Activated naive CD8-positive, alpha-beta T cell treated with anti-CD3 and anti-CD28 coated beads, Interleukin-2, amount 50 U/mL, for 24 hours (primary cell): ENCODE measurements at regions not wholly inside any gene's neighbourhood (a gene's known extent, or its start where the extent isn't known, plus 50 kb on each side); places are given as distances from the start of the nearest gene placed in this dataset.
"Not testable (repeated sequence)": the region's sequence is repeated elsewhere in the genome, so short reads cannot be mapped to it uniquely, and the experiment has no call there.

ENCODE experiments used
- ATAC-seq: fragments of 150-1000 bp; cut with Tn5 transposase; one replicate; pipeline ENCODE4 v1.10.0; 2021
- DNase-seq: peaks from one replicate; pipeline ENCODE4 v3.0.0; 2021
- H3K27ac Mint-ChIP-seq: one replicate; pipeline ENCODE4 v1.8.0; 2021; ENCODE audit warnings: mild to moderate bottlenecking, mixed read lengths
- H3K27me3 Mint-ChIP-seq: one replicate; pipeline ENCODE4 v1.8.0; 2021; ENCODE audit warnings: mixed read lengths
- H3K36me3 Mint-ChIP-seq: one replicate; pipeline ENCODE4 v1.8.0; 2021; ENCODE audit warnings: low read depth, mixed read lengths
- H3K4me1 Mint-ChIP-seq: one replicate; pipeline ENCODE4 v1.8.0; 2021; ENCODE audit warnings: mixed read lengths
- H3K4me3 Mint-ChIP-seq: one replicate; pipeline ENCODE4 v1.8.0; 2021; ENCODE audit warnings: mild to moderate bottlenecking, moderate library complexity, mixed read lengths
- H3K9me3 Mint-ChIP-seq: one replicate; pipeline ENCODE4 v1.8.0; 2021; ENCODE audit warnings: mixed read lengths

GRCh38 chr16:32947336-32947735, 246.7 kb upstream of the TP53TG3C start:
- not testable (repeated sequence) for H3K36me3 Mint-ChIP-seq, H3K9me3 Mint-ChIP-seq, H3K4me1 Mint-ChIP-seq, H3K4me3 Mint-ChIP-seq, DNase-seq, ATAC-seq, H3K27me3 Mint-ChIP-seq, H3K27ac Mint-ChIP-seq

- not testable (repeated sequence) for H3K4me3 Mint-ChIP-seq, H3K36me3 Mint-ChIP-seq, H3K27ac Mint-ChIP-seq, H3K9me3 Mint-ChIP-seq, DNase-seq, H3K4me1 Mint-ChIP-seq, H3K27me3 Mint-ChIP-seq, ATAC-seq
These were observed 247.9 kb upstream of the TP53TG3C start for GRCh38 chr16:32946041-32946560.

GRCh38 chr16:32945311-32945710, 248.7 kb upstream of the TP53TG3C start:
- not testable (repeated sequence) for H3K4me3 Mint-ChIP-seq, ATAC-seq, DNase-seq, H3K9me3 Mint-ChIP-seq, H3K4me1 Mint-ChIP-seq, H3K27ac Mint-ChIP-seq, H3K27me3 Mint-ChIP-seq, H3K36me3 Mint-ChIP-seq

DNA sequence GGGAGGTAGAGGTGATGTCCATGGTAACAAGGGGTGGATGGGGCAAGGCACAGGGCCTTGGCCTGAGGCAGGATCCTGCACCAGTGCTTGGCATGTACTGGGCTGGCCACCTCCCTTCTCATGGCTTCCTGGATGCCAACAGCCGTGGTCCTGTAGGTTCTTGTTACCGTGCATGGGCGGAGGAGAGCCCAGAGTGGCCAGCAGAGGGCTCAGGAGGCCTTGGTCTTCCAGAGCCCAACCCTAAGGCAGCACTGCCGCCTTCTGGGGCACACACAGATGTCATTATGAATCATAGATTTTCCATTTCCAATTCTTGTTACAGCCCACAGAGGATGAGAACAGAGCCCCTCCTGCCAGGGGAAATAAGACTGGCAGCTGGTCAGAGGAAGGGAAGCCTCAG, 254.2 kb upstream of the TP53TG3C start:
- not testable (repeated sequence) for DNase-seq, H3K27ac Mint-ChIP-seq, H3K9me3 Mint-ChIP-seq, ATAC-seq, H3K36me3 Mint-ChIP-seq, H3K4me1 Mint-ChIP-seq, H3K4me3 Mint-ChIP-seq, H3K27me3 Mint-ChIP-seq

- not testable (repeated sequence) for H3K27ac Mint-ChIP-seq, DNase-seq, H3K4me3 Mint-ChIP-seq, H3K27me3 Mint-ChIP-seq, ATAC-seq, H3K36me3 Mint-ChIP-seq, H3K4me1 Mint-ChIP-seq, H3K9me3 Mint-ChIP-seq
These were observed 256.1 kb upstream of the TP53TG3C start for GRCh38 chr16:32937929-32938328.

GRCh38 chr16:32932240-32933040, 256.5 kb upstream of the TP53TG3 start:
- H3K9me3 Mint-ChIP-seq, ATAC-seq, H3K36me3 Mint-ChIP-seq, H3K27me3 Mint-ChIP-seq, DNase-seq, H3K4me1 Mint-ChIP-seq, H3K4me3 Mint-ChIP-seq, H3K27ac Mint-ChIP-seq: not testable (repeated sequence)

GRCh38 chr16:32925192-32925591, 249.2 kb upstream of the TP53TG3 start:
- H3K27ac Mint-ChIP-seq, H3K27me3 Mint-ChIP-seq, H3K4me1 Mint-ChIP-seq, DNase-seq, H3K4me3 Mint-ChIP-seq, H3K36me3 Mint-ChIP-seq, H3K9me3 Mint-ChIP-seq, ATAC-seq: not testable (repeated sequence)

DNA sequence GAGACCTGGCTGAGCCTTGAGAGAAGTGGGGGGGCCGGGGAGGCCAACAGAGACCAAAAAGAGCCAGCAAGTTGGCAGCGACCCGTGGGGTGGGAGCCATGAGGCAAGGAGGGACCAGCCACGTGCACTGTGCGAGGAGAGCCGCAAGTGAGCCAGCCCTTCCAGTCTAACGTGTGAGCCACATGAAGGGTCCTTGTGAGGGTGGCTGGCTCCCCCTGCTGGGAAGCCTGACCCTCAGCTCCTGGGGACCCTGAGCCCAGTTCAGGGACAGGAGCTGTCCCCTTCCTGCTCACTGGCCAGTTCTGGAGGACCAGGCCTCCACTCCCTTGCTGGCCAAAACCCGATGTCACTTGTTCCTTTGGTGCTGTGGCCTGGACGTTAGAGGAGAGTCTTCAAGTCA, 246.6 kb upstream of the TP53TG3 start:
- not testable (repeated sequence) for H3K4me1 Mint-ChIP-seq, H3K9me3 Mint-ChIP-seq, H3K27ac Mint-ChIP-seq, ATAC-seq, H3K36me3 Mint-ChIP-seq, H3K27me3 Mint-ChIP-seq, DNase-seq, H3K4me3 Mint-ChIP-seq

GRCh38 chr16:32915346-32915745, 239.4 kb upstream of the TP53TG3 start:
- not testable (repeated sequence) for H3K4me1 Mint-ChIP-seq, H3K36me3 Mint-ChIP-seq, DNase-seq, H3K27me3 Mint-ChIP-seq, H3K4me3 Mint-ChIP-seq, H3K9me3 Mint-ChIP-seq, ATAC-seq, H3K27ac Mint-ChIP-seq

DNA sequence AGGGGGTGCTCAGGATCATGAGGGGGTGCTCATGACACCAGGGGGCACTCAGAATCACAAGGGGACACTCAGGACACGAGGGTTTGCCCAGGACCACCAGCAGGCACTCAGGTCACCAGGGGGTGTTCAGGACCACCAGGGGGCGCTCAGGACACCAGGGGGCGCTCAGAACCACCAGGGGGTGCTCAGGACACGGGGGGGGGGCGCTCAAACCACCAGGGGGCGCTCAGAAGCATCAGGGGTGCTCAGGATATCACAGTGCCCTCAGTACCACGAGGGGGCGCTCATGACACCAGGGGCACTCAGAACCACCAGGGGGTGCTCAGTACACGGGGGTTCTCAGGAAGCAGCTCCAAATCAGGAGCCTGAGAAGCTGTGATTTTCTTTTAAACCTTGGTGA, 221.8 kb upstream of the TP53TG3 start:
- not testable (repeated sequence) for H3K36me3 Mint-ChIP-seq, H3K27ac Mint-ChIP-seq, H3K4me3 Mint-ChIP-seq, H3K9me3 Mint-ChIP-seq, H3K27me3 Mint-ChIP-seq, H3K4me1 Mint-ChIP-seq
- DNase-seq: peak; percentile 47
- ATAC-seq: peak; percentile 49

DNA sequence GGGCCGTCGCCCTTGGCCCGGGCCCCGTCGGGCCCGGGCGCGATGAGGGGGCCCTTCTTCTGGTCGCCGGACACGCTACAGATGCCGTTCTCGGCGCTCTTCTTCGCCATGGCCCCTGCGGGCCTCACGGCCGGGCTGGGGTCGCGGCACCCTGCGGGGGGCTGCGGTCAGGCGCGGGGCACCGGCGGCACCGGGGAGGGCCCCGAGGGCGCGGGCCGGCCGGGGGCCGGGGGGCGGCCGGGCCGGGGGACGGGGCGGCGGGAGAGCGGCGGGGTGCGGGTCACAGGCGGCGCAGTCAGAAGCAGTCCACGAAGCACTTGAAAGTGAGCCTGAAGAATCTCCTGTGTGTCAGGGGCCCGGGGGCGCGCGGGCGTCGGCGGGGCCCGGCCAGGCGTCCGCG, 209.4 kb upstream of the TP53TG3 start:
- H3K36me3 Mint-ChIP-seq, H3K27ac Mint-ChIP-seq, H3K4me1 Mint-ChIP-seq, H3K4me3 Mint-ChIP-seq, H3K27me3 Mint-ChIP-seq, DNase-seq, ATAC-seq, H3K9me3 Mint-ChIP-seq: not testable (repeated sequence)

DNA sequence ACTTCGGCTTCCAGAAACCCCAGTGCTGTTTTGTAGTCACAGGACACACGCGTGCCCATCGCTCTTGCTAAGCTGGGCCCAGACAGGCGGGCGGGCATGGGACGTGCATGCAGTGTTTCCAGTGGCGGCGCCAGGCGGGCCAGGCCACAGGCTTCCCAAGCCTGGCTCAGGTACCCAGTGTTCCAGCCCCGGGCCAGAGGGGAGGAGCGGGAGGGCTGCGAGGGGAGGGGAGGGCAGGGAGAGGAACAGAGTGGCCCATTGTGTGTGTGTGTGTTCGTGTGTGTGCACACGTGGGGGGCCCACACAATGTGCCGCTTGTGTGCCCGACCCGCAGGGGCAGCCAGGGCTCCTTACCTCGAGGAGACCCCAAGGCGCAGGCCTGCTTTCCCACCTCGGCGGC, 208.6 kb upstream of the TP53TG3 start:
- not testable (repeated sequence) for DNase-seq, H3K4me3 Mint-ChIP-seq

DNA sequence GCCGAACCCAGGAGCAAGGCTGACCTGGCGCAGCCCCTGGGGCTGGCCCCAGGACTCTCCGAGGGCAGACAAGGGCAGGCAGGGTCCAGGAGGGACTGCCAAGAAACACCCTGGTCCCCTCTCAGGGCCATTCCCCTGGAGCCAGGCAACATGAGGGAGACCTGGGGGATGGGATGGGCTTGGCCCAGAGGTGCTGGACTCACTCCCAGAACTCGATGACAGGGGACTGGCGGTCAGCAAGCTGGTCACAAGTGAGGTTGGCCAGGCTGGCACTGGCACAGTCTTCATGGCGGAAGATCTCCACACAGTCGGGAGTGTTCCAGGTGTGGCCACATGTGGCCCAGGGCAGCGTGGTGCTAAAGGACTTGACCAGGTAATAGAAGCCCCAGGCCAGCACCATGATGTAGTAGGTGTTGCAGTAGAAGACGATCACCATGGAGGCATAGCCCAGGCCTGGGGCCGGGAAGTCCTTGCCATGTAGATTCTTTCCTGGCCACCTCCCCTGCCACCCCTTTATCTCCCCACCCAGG, 206.4 kb upstream of the TP53TG3 start:
- ATAC-seq, H3K4me3 Mint-ChIP-seq, DNase-seq, H3K4me1 Mint-ChIP-seq, H3K36me3 Mint-ChIP-seq, H3K27ac Mint-ChIP-seq, H3K9me3 Mint-ChIP-seq, H3K27me3 Mint-ChIP-seq: not testable (repeated sequence)

More for the DNA sequence above, 208.6 kb upstream of the TP53TG3 start:
- not testable (repeated sequence) for H3K4me1 Mint-ChIP-seq, H3K27me3 Mint-ChIP-seq, H3K27ac Mint-ChIP-seq, ATAC-seq, H3K9me3 Mint-ChIP-seq, H3K36me3 Mint-ChIP-seq

- not testable (repeated sequence) for ATAC-seq, H3K36me3 Mint-ChIP-seq, DNase-seq, H3K27me3 Mint-ChIP-seq, H3K27ac Mint-ChIP-seq, H3K4me3 Mint-ChIP-seq, H3K4me1 Mint-ChIP-seq, H3K9me3 Mint-ChIP-seq
These were observed 205.7 kb upstream of the TP53TG3 start for GRCh38 chr16:32881631-32882030.

GRCh38 chr16:32880009-32880408, 204.0 kb upstream of the TP53TG3 start:
- not testable (repeated sequence) for H3K4me3 Mint-ChIP-seq, H3K4me1 Mint-ChIP-seq, H3K27me3 Mint-ChIP-seq, DNase-seq, H3K27ac Mint-ChIP-seq, H3K9me3 Mint-ChIP-seq, ATAC-seq, H3K36me3 Mint-ChIP-seq
